ENCODE measurements at regions not wholly inside any gene's neighbourhood (a gene's known extent, or its start where the extent isn't known, plus 50 kb on each side); places are given as distances from the start of the nearest gene placed in this dataset.
"Not testable (repeated sequence)": the region's sequence is repeated elsewhere in the genome, so short reads cannot be mapped to it uniquely, and the experiment has no call there.

- TF ChIP-seq CTCF, POLR2A (IDR thresholded peaks at IDR 0.05): not testable (repeated sequence)
Measured at GRCh38 chr14:106329987-106330774, 803.8 kb downstream of the TMEM121 start.

All from heart left ventricle (tissue), 13 donors.